ENCODE measurements at regions not wholly inside any gene's neighbourhood (a gene's known extent, or its start where the extent isn't known, plus 50 kb on each side); places are given as distances from the start of the nearest gene placed in this dataset.
"Not testable (repeated sequence)": the region's sequence is repeated elsewhere in the genome, so short reads cannot be mapped to it uniquely, and the experiment has no call there.

- DNase-seq, result no peak
Observed at GRCh38 chr3:140752499-140752898, 74.6 kb downstream of the TRIM42 start.

- no peak for DNase-seq
Observed at GRCh38 chr3:140753865-140754754, 76.2 kb downstream of the TRIM42 start.

- DNase-seq, result no peak
Observed at GRCh38 chr3:140754936-140755335, 77.1 kb downstream of the TRIM42 start.

- DNase-seq, result no peak
Observed at GRCh38 chr3:140756240-140757016, 78.6 kb downstream of the TRIM42 start.

GRCh38 chr3:140758791-140759444, 81.1 kb downstream of the TRIM42 start:
- no peak for DNase-seq

GRCh38 chr3:140760324-140761075, 82.6 kb downstream of the TRIM42 start:
- DNase-seq, result no peak

GRCh38 chr3:140761076-140761639, 83.3 kb downstream of the TRIM42 start:
- DNase-seq, result no peak

- no peak for DNase-seq
Observed at GRCh38 chr3:140762746-140763145, 84.9 kb downstream of the TRIM42 start.

- DNase-seq, result no peak
Observed at GRCh38 chr3:140763532-140763931, 85.7 kb downstream of the TRIM42 start.

- no peak for DNase-seq
Observed at GRCh38 chr3:140765246-140765645, 87.4 kb downstream of the TRIM42 start.

GRCh38 chr3:140766465-140766864, 88.6 kb downstream of the TRIM42 start:
- no peak for DNase-seq

GRCh38 chr3:140767566-140767965, 89.7 kb downstream of the TRIM42 start:
- no peak for DNase-seq

GRCh38 chr3:140768941-140769340, 91.1 kb downstream of the TRIM42 start:
- no peak for DNase-seq

- no peak for DNase-seq
Observed at GRCh38 chr3:140769951-140770350, 92.1 kb downstream of the TRIM42 start.

GRCh38 chr3:140770977-140771667, 93.3 kb downstream of the TRIM42 start:
- DNase-seq, result no peak

- no peak for DNase-seq
Observed at GRCh38 chr3:140777631-140778233, 99.9 kb downstream of the TRIM42 start.

GRCh38 chr3:140791368-140791767, 113.5 kb downstream of the TRIM42 start:
- DNase-seq, result no peak

- DNase-seq, result no peak
Observed at GRCh38 chr3:140794507-140794906, 116.6 kb downstream of the TRIM42 start.

GRCh38 chr3:140802898-140803297, 125.0 kb downstream of the TRIM42 start:
- DNase-seq, result not testable (repeated sequence)

GRCh38 chr3:140809316-140809715, 131.5 kb downstream of the TRIM42 start:
- DNase-seq, result no peak
